A673 (cell line): ENCODE measurements at regions not wholly inside any gene's neighbourhood (a gene's known extent, or its start where the extent isn't known, plus 50 kb on each side); places are given as distances from the start of the nearest gene placed in this dataset.

Source experiments
- CTCF ChIP-seq: fragments of 300-800, 200-600 bp; sonication (generic); conservative IDR thresholded peaks from 2 replicates; pipeline ENCODE4 v1.5.1; 2017; ENCODE audit warnings: low read depth, mild to moderate bottlenecking, antibody characterized with exemption, low read length, moderate library complexity, mixed read lengths
- EZH2 ChIP-seq: fragments of 200-600 bp; sonication (generic); IDR thresholded peaks from 2 replicates; pipeline ENCODE4 v1.6.1; 2017; ENCODE audit warnings: borderline replicate concordance, low read depth, mild to moderate bottlenecking, mixed read lengths, antibody characterized with exemption, low read length; ENCODE audit not compliant: poor library complexity, severe bottlenecking

GRCh38 chr16:82560805-82561325, 65.9 kb upstream of the CDH13 start:
- no peak for TF ChIP-seq CTCF
- no peak for TF ChIP-seq EZH2
